Astrocyte of the hippocampus (primary cell): ENCODE measurements at regions not wholly inside any gene's neighbourhood (a gene's known extent, or its start where the extent isn't known, plus 50 kb on each side); places are given as distances from the start of the nearest gene placed in this dataset.
"Not testable (repeated sequence)": the region's sequence is repeated elsewhere in the genome, so short reads cannot be mapped to it uniquely, and the experiment has no call there.

ENCODE experiments used
- DNase-seq: peaks from one replicate; pipeline ENCODE4 v3.0.0; 2011; ENCODE audit warnings: low read depth, low spot score

DNA sequence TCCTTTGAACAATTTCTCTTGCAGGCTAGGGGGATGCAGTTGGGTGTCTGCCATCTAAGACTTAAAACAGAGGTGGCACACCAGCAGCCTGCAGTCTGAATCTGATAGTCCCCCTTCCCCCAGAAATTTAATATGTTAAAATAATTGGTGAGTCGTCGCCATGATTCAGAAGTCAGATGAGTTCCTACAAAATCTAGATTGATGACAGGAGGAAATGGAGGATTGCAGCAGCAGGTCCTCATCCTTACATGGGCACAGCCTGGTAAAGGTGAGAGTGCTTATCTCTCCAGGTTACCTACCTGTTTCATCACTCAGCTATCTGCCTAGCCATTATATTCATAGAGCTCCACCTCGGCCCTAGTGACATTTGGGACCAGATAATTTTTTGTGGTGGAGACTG lies 112.3 kb downstream of the PCSK1 start:
- DNase-seq: no peak

DNA sequence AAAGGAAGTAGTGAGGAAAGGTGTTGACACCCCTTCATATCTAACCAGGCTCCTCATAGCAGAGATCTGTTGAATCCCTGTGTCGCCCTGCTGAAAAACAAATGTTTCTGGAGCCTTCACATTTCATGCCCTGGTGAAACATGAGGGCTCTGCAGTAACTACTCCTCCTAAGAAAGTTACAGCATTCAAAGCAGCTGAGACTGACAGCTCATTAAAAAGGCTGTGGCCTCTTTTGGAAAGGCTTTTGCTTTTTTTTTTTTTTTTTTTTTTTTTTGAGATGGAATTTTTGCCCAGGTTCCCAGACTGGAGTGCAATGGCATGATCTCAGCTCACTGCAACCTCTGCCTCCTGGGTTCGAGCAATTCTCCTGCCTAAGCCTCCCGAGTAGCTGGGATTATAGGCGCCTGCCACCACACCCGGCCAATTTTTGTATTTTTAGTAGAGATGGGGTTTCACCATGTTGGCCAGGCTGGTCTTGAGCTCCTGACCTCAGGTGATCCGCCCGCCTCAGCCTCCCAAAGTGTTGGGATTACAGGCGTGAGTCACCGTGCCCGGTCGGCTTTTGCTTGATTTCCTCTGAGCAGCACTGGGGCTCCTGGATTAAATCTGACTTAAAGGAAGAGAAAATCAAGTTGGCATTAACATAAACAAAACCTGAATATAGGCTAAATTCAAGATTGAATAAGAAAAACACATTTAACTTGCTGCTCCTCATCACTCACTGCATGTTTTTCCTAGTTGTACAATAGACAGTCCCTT lies 112.9 kb downstream of the PCSK1 start:
- peak; percentile 28 for DNase-seq

DNA sequence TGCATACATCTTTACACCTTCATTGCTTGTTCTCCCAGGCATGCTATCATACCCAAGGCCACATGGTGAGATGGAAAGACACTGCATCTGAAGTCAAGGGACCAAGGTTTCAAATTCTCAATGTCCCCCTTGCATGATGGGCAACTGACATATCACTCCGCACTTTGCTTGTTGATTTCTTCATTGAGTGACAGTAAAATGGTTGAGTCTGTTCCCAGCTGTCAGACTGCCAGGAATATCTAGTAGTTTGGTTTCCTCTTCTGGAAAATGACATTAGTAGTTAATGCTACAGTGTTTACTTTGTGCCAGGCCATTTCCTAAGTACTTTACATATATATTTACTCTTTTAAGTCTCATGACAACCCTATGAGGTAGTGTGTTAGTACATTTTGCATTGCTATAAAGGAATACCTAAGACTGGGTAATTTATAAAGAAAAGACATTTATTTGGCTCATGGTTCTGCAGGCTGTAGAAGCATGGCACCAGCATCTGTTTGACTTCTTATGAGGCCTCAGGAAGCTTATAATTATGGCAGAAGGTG lies 114.4 kb downstream of the PCSK1 start:
- no peak for DNase-seq

DNA sequence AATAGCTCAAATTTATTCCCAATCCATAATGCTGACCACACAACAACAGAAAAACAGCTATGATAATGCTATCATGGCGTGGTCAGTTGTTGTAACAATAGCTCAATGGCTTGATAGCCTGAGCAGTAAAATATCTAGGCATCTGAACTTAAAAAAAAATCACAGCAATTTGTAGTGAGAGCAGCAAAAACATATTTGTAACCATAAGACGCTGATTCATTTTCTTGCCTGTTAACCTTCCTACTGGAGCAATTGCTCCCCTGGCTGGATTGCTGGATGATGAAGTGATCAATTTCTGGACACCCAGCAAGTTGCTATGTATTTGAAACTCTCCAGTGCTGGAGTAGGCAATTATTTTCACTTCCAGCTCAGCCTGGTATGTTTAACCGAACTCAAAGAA lies 115.1 kb downstream of the PCSK1 start:
- no peak for DNase-seq

DNA sequence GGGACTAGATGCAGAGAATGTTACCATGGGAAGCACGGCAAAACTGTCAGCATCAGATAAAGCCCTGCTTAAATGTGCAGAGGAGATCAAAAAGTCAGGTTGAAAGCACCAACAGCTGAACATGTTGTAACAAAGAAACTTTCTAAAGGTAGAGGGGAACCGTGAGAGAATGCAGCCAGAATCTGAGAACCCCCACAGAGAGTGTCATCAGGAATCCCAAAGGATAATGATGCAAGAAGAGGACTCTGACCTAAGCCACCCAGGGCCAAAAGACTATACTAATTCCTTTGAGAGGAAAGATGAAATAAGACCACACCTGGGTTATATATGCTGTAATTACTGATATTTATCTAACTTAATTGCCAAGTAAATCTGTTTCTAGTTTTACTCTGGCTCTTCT lies 116.6 kb downstream of the PCSK1 start:
- DNase-seq: no peak

DNA sequence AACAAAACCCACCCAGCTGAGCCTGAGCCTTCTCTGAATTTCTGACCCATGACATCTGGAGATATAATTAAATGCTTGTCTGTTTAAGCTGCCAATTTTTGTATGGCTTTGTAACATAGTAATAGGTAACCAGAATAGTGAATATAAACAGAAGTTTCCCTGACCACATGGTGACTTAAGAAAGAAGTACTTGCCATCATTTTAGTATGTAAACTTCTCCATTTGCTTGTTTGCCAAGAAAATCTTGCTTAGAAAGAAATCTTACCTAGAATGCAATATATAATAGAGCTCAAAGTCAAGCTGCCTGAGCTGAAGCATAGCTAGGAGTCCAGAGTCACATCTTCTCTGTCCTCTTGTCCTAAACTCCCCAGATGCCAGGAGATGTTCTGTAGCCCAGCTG lies 117.0 kb downstream of the PCSK1 start:
- DNase-seq: no peak

DNA sequence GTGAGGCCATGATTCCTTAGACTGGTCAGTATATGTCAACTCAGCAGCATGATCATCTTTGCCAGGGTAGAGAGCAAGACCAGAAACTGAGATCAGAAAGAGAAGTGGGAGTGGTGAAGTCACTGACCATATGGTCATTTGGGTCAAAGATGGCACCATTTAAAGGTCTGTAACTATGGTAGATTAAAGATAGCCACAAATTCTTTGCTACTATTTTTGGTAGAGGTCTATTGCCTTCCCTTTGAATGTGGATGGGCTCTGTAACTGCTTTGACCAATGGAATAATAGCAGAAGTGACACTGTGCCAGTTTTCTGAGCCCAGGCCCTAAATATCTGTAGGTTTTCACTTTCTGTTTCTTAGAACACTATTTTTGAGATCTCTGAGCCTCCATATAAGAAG lies 117.6 kb downstream of the PCSK1 start:
- DNase-seq: no peak

DNA sequence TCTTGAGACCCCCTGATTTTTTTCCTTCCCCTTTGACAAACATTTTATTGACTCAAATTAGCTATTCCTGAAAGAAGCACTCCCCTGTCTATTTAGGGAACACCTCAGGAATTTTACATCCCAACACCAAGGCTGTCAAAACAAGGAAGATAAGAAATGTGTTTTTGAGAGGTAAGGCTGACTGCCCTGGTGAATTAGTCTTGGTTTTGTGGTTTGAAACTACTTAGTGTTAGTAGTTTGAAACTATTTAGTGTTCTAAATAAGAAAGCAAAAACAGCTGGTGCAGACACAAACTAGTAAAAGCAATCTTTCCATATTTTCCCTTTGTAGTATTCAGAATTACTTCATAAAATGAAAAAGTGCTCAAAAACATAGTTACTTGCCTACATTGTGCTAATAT lies 120.7 kb downstream of the PCSK1 start:
- peak; percentile 35 for DNase-seq

DNA sequence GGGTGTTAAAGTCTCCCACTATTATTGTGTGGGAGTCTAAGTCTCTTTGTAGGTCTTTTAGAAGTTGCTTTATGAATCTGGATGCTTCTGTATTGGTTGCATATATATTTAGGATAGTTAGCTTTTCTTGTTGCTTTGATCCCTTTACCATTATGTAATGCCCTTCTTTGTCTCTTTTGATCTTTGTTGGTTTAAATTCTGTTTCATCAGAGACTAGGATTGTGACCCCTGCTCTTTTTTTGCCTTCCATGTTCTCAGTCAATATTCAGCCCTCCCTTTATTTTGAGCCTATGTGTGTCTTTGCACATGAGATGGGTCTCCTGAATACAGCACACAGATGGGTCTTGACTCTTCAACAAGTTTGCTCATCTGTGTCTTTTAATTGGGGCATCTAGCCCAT lies 126.0 kb downstream of the PCSK1 start:
- DNase-seq: not testable (repeated sequence)

DNA sequence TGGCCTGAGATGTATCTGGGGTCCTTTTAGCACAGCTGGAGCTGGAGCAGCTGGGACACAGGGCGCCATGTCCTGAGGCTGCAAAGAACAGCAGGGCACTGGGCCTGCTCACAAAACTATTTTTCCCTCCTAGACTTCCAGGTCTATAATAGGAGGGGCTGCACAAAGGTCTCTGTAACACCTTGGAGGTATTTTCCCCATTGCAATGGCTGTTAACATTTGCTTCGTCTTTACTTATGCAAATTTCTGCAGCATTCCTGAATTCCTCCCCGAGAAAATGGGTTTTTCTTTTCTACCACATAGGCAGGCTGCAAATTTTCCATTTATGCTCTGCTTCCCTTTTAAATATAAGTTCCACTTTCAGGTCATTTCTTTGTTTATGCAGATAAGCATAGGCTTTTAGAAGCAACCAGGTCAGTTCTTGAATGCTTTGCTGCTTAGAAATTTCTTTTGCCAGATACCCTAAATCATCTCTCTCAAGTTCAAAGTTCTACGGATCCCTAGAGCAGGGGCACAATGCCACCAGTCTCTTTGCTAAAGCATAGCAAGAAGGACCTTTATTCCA lies 130.8 kb downstream of the PCSK1 start:
- no peak for DNase-seq

DNA sequence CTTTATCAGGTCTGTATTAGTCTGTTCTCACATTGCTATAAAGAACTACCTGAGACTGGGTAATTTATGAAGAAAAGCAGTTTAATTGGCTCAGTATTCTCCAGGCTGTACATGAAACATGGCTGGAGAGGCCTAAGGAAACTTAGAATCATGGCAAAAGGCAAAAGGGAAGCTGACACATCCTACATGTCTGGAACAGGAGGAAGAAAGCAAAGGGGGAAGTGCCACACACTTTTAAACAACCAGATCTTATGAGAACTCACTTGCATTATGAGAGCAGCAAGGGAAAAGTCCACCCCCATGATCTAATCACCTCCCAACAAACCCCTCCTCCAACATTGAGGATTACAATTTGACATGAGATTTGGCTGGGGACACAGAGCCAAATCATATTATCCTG lies 132.1 kb downstream of the PCSK1 start:
- no peak for DNase-seq

DNA sequence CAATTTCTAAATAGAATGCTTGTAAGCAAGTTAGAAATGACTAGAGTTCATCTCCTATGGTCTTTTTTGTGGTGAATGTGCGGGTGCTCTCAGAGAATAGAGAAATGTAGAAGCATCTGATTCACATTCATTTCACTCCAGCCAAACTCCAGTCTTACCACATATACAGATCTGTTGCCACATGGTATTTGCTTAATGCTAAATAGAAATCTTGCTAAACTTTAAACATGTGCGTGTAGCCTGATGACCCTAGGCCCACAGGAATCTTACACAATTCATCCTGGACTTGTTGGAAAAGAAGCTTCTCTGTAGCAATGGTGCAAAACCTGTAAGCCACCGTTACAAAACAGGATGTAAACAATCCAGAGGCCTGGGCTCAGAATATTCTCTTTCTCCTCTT lies 135.2 kb downstream of the PCSK1 start:
- DNase-seq: peak; percentile 21

DNA sequence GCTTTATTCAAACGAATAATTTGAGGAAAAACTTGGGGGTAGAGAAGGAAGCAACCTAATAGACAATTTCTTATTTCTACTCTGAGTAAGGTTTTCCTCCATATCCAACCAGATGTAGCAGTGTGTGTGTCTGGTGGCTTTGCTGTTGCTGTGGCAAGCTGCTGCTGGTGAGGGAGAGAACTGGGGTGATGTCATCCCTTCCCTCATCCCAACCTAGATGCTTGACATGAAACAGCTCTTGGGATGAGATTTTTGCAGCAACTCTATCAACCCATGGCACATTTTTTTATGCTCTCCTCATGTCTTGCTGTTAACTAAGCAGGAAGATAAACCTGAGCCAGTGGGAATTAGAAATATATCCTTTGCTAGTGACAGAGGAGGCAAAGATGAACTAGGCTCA lies 135.8 kb downstream of the PCSK1 start:
- DNase-seq: peak; percentile 50

DNA sequence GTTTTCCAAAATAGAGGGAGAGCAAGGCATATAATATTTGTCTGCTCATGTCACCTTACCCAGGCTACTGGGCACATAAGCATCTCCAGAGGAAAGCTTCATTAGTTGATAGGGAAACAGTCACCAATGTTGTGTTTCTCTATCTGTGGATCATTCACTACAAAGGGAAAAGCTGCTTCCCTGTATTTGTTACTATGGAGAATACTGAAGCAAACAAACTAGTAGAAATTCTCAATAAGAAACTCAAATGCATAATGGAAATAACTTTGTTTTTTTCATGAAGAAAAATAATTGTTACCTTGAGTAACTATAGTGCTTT lies 138.2 kb downstream of the PCSK1 start:
- no peak for DNase-seq

DNA sequence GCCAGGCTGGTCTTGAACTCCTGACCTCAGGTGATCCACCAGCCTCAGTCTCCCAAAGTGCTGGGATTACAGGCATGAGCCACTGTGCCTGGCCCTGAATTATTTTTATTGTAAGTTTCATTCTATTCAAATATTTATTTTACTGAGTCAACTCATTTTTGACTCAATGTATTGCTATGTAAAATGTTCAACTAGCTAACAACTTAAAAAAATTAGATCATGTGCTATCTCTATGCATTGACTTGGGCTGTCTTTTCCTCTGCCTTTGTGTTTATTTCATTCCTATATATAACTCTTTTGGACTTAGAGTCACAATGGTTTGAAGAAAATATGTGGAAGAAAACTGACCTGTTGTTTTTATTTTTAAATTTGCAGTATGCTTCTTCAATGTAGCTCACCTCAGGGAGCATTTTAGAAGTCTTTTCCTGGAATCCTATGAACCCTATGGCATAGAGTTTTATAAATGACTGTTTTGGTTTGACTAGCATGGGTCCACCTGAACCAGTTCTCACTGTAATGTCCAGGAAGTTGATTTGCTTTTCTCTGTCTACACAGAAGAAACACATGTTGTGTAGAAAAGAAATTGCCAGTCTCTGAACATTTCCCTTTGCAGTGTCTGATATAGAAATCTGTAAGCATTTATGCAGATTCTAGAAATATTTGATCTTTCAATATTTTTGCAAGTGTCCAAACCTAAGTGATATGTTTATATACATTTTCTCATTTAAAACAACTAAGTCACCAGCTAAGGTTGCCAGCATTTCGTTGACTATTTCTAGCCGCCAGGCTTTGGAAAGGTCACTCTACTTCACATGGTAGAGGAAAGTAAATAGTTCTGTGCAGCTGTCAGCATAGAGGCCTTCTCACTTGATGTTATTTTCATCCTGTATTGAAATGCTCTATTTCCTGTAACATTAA lies 138.8 kb downstream of the PCSK1 start:
- no peak for DNase-seq

DNA sequence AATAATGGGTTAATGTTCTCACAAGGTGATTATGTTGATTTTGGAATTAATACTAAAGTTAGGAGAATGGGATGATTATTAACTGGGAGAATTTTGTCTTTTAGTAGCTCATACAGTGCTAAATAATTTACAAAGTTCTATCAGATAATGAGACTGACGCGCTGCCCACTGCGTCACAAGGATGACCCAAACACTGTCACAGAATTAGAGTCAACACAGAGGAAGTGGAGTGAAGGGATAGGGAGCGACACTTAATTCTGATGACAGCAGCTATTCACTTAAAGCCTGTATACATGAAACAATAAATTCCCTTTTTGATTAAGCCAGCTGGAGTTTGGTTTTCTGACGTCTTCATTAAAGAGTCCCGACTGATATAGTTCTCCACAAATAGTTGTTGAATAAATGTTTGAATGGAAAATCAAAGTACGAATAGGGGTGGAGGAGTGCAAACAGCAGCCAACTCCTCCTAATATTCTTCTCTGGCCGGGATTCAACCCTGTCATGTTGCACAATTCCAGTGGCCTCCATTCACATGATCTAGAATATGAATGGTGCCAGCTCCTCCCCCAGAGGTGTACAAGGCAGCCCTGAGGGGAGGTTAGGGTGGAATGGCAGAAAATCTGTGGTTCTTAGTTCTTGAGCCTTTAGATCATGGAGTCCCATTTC lies 140.3 kb downstream of the PCSK1 start:
- DNase-seq: no peak

DNA sequence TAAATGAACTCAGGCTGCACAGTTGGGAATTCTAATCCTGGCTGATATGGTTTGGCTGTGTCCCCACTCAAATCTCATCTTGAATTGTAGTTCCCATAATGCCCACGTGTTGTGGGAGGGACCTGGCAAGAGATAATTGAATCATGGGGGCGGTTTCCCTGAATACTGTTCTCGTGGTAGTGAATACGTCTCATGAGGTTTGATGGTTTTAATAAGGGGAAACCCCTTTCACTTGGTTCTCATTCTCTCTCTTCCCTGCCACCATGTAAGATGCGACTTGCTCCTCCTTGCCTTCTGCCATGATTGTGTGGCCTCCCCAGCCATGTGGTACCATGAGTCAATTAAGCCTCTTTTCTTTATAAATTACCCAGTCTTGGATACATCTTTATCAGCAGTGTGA lies 143.8 kb downstream of the PCSK1 start:
- DNase-seq: not testable (repeated sequence)

DNA sequence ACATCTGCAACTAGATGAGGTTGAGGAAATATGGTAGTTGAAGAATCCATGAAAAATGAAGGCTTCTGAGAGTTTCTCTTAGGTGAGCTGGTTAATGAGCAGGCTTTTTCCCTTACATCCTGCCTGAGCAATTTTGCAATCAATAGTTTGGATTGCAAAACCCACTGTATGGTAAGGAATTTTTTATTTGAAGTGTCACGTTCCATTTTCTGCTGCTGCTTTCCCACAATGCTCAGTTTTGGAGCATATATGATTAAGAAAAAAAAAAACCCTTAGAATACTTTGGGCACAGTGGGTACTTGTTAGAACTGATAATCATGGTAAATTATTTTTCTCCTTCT lies 144.2 kb downstream of the PCSK1 start:
- no peak for DNase-seq

DNA sequence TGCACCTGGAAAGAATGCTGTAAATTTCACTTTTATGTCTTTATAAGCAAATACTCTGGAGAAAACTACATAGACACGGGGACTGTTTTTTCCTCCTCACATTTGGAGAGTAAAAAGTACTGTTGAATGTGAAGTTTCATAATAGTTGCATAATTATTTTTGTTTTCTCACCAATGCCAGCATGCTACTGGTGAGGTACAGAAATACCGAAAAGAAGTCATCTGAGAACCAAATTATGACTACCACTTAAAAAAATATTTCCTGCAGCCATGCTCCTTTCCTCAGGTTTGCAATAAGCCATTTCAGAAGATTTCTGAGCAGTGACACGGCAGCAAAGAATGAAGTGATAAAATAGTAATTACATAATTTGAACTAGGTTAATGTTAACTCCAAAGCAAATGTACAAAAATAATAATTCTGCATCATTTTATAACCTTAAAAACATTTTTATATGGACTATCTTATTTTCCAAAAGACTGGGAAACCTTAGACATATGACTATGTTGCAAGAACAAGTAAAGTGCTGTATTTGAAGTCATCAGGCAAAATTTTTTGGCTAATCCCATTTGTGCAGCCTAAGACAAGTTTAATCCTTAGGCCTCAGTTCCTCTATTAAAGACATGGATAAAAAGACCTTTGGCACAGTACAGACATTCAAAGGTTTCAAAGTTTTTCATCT lies 144.7 kb downstream of the PCSK1 start:
- DNase-seq: no peak

DNA sequence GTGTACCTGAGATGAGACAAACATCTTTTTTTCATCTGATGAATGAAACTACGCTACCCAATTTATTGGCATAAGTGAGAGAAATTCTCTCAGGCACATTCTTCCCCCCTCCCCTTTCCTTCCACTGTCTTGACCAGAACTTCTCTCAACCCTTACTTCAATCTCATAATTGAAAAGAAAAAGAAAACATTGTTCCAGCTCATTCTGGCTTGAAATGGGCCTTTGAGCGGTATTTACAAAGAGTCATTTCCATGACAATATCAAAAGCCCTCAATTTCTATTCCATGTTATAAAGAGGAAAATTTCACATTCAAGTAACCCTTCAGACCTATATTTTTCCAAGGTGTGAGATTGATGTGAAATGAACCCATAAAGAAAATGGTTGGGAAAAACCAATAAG lies 145.9 kb downstream of the PCSK1 start:
- DNase-seq: no peak

DNA sequence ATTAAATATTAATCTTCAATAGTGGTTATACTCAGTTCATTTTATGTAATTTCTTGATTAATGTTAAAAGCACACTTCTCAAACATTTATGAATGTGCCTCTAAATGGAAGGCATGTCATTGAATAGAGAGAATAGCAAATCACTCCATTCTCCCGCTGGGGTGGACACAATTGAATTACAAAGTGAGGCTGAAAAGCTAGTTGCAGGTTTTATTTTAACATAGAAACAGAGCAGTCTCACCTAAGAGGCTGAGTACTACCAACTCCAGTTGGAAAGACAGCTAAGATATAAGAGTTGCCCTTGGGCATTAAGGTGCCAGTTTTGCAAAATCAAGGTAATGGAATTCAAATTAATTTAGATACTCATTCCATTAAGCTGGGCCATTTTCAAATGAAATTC lies 147.2 kb downstream of the PCSK1 start:
- DNase-seq: no peak
